Keratinocyte (primary cell): ENCODE measurements at regions not wholly inside any gene's neighbourhood (a gene's known extent, or its start where the extent isn't known, plus 50 kb on each side); places are given as distances from the start of the nearest gene placed in this dataset.

ENCODE experiments used
- DNase-seq: peaks from one replicate; pipeline ENCODE4 v3.0.0-alpha.2; 2011; ENCODE audit warnings: low read depth, missing footprints, low spot score
- FAIRE-seq: peaks from 2 replicates; lab custom pipeline; 2011; peaks lifted over from hg19 to GRCh38; lab: Jason Lieb, UNC
- H2AFZ ChIP-seq: 2 replicates; pipeline ENCODE4 v1.6.0; 2012; ENCODE audit warnings: low read length, control low read depth, inconsistent platforms; ENCODE audit not compliant: control insufficient read depth
- H3K27ac ChIP-seq: 2 replicates; pipeline ENCODE4 v1.5.1; 2011; ENCODE audit warnings: low read length; ENCODE audit not compliant: control insufficient read depth, insufficient read depth
- H3K27me3 ChIP-seq: 3 replicates; pipeline ENCODE4 v1.6.0; 2011; ENCODE audit warnings: low read length; ENCODE audit not compliant: control insufficient read depth, insufficient read depth; ENCODE audit errors: extremely low read depth
- H3K36me3 ChIP-seq, 2 experiments: 2 replicates in 1 of 2; 3 replicates in 1 of 2; pipeline ENCODE4 v1.5.1; 2011; ENCODE audit warnings: low read length in 2 of 2, mild to moderate bottlenecking in 1 of 2; ENCODE audit not compliant: control insufficient read depth in 2 of 2, insufficient read depth in 2 of 2; ENCODE audit errors: extremely low read depth in 1 of 2
- H3K4me1 ChIP-seq: 3 replicates; pipeline ENCODE4 v1.5.1; 2011; ENCODE audit warnings: low read length; ENCODE audit not compliant: control insufficient read depth, insufficient read depth; ENCODE audit errors: extremely low read depth
- H3K4me2 ChIP-seq: 3 replicates; pipeline ENCODE4 v1.6.0; 2011; ENCODE audit warnings: low read depth, low read length; ENCODE audit not compliant: control insufficient read depth, insufficient read depth; ENCODE audit errors: extremely low read depth
- H3K4me3 ChIP-seq, 3 experiments: fragments of 200-600 bp in 1 of 3; sonication (generic) in 1 of 3; 2 replicates in 2 of 3; 3 replicates in 1 of 3; pipeline ENCODE4 v1.5.1; 2011 to 2016; ENCODE audit warnings: low read length in 3 of 3, mild to moderate bottlenecking in 3 of 3, control low read depth in 2 of 3, inconsistent platforms in 1 of 3, low read depth in 1 of 3, mixed read lengths in 1 of 3, mixed run types in 1 of 3, moderate library complexity in 1 of 3; ENCODE audit not compliant: control insufficient read depth in 2 of 3, insufficient read depth in 2 of 3; ENCODE audit errors: extremely low read depth in 1 of 3
- H3K79me2 ChIP-seq: 2 replicates; pipeline ENCODE4 v1.6.0; 2012; ENCODE audit warnings: low read length; ENCODE audit not compliant: control insufficient read depth, insufficient read depth
- H3K9ac ChIP-seq: 3 replicates; pipeline ENCODE4 v1.6.0; 2011; ENCODE audit warnings: low read length; ENCODE audit not compliant: control insufficient read depth, insufficient read depth; ENCODE audit errors: extremely low read depth
- H3K9me1 ChIP-seq: 3 replicates; pipeline ENCODE4 v1.6.0; 2011; ENCODE audit warnings: low read length; ENCODE audit not compliant: control insufficient read depth, insufficient read depth; ENCODE audit errors: extremely low read depth
- H3K9me3 ChIP-seq: 2 replicates; pipeline ENCODE4 v1.5.1; 2012; ENCODE audit warnings: low read depth, low read length; ENCODE audit not compliant: control insufficient read depth
- H4K20me1 ChIP-seq: 3 replicates; pipeline ENCODE4 v1.6.0; 2011; ENCODE audit warnings: low read length; ENCODE audit not compliant: control insufficient read depth, insufficient read depth; ENCODE audit errors: extremely low read depth
- EZH2 ChIP-seq: IDR thresholded peaks from one replicate; pipeline ENCODE4 v1.6.1; 2012; ENCODE audit warnings: inconsistent platforms, mild to moderate bottlenecking, low read length, moderate library complexity
- dilution Hi-C: fragments of 300-500 bp; cut with MboI; formaldehyde crosslinking; loops from one replicate; pipeline ENCODE4 v1.7.0; 2020; ENCODE audit warnings: low sequenced_read_pairs; ENCODE audit not compliant: extremely low pct_ligation_motif_present
- TF ChIP-seq, protein P1 (sequence below), 3 experiments: IDR thresholded peaks in 1 of 3; conservative IDR thresholded peaks in 1 of 3; optimal IDR thresholded peaks in 1 of 3; 2 replicates in 2 of 3; 3 replicates in 1 of 3; pipeline versions ENCODE3 to v1.5.1; 2011; ENCODE audit warnings: low read length in 3 of 3, mild to moderate bottlenecking in 3 of 3, moderate library complexity in 2 of 3, control low read depth in 1 of 3, inconsistent platforms in 1 of 3; ENCODE audit not compliant: insufficient read depth in 2 of 3; ENCODE audit errors: extremely low read depth in 1 of 3

GRCh38 chr2:126264625-126265024 lies 391.3 kb upstream of the GYPC start:
- H3K27me3 ChIP-seq: no peaks in the 10 kb centered on the region
- no peaks in the 10 kb centered on the region for H3K9me1 ChIP-seq
- dilution Hi-C loops: no loop called here
- DNase-seq: no peak
- TF ChIP-seq, protein P1, sequence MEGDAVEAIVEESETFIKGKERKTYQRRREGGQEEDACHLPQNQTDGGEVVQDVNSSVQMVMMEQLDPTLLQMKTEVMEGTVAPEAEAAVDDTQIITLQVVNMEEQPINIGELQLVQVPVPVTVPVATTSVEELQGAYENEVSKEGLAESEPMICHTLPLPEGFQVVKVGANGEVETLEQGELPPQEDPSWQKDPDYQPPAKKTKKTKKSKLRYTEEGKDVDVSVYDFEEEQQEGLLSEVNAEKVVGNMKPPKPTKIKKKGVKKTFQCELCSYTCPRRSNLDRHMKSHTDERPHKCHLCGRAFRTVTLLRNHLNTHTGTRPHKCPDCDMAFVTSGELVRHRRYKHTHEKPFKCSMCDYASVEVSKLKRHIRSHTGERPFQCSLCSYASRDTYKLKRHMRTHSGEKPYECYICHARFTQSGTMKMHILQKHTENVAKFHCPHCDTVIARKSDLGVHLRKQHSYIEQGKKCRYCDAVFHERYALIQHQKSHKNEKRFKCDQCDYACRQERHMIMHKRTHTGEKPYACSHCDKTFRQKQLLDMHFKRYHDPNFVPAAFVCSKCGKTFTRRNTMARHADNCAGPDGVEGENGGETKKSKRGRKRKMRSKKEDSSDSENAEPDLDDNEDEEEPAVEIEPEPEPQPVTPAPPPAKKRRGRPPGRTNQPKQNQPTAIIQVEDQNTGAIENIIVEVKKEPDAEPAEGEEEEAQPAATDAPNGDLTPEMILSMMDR (optimal IDR thresholded peaks at IDR 0.05 in 1 of 3, IDR thresholded peaks at IDR 0.05 in 1 of 3, conservative IDR thresholded peaks at IDR 0.05 in 1 of 3; ENCODE audit: extremely low read depth in 1 of 3, insufficient read depth in 2 of 3, low read length in 3 of 3): no peak
- no peak for TF ChIP-seq EZH2
- H3K4me1 ChIP-seq: no peaks in the 10 kb centered on the region
- H3K27ac ChIP-seq: no peak overlapping the region
- no peaks in the 10 kb centered on the region for H3K79me2 ChIP-seq
- H3K9me3 ChIP-seq: no peaks in the 10 kb centered on the region
- no peak overlapping the region for H3K4me3 ChIP-seq
- H3K36me3 ChIP-seq: no peaks in the 10 kb centered on the region
- no peak overlapping the region for H3K9ac ChIP-seq
- no peak overlapping the region for H2AFZ ChIP-seq
- no peak for FAIRE-seq
- H4K20me1 ChIP-seq: no peaks in the 10 kb centered on the region
- no peak overlapping the region for H3K4me2 ChIP-seq

DNA sequence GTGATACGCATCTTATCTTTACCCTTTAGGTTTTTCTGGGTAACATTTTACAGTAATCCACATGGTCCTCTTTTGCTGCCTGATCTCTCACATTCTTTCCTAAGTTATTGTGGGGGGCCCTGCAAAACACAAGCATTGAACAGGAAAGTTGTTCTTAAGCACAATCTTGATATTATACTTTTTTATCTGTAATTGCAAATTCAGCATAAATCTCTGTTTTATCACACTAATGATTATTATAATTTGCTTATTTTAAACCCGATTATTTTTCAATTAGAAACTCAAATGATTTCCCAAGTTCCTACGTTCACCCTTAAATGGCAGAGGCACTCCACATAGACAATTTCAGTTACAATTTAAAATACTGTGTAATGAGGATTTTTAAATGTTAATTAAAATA lies 386.0 kb upstream of the GYPC start:
- Histone ChIP-seq H3K9me3 (no peaks in the 10 kb centered on the region), H3K36me3 (no peaks in the 10 kb centered on the region), H3K9ac (no peak overlapping the region), H4K20me1 (no peaks in the 10 kb centered on the region), H3K9me1 (no peaks in the 10 kb centered on the region), H3K4me3 (no peak overlapping the region), H3K4me1 (no peaks in the 10 kb centered on the region), H3K4me2 (no peak overlapping the region), H2AFZ (no peak overlapping the region), H3K27me3 (no peaks in the 10 kb centered on the region), H3K27ac (no peak overlapping the region), H3K79me2 (no peaks in the 10 kb centered on the region)
- dilution Hi-C loops: no loop called here
- FAIRE-seq (no peak), DNase-seq (no peak)
- TF ChIP-seq, protein P1 (optimal IDR thresholded peaks at IDR 0.05 in 1 of 3, IDR thresholded peaks at IDR 0.05 in 1 of 3, conservative IDR thresholded peaks at IDR 0.05 in 1 of 3; ENCODE audit: extremely low read depth in 1 of 3, insufficient read depth in 2 of 3, low read length in 3 of 3): no peak
- TF ChIP-seq EZH2: no peak
